HG02870 (cell line): ENCODE measurements at regions not wholly inside any gene's neighbourhood (a gene's known extent, or its start where the extent isn't known, plus 50 kb on each side); places are given as distances from the start of the nearest gene placed in this dataset.
"Not testable (repeated sequence)": the region's sequence is repeated elsewhere in the genome, so short reads cannot be mapped to it uniquely, and the experiment has no call there.

ENCODE experiments used
- ATAC-seq: cut with Tn5 transposase; IDR thresholded peaks from one replicate; pipeline ENCODE4 v1.9.1; 2021; ENCODE audit warnings: mild to moderate bottlenecking, moderate library complexity; ENCODE audit not compliant: unreplicated experiment

GRCh38 chr3:94483403-94483802 lies 420.5 kb downstream of the NSUN3 start:
- no peak for ATAC-seq

GRCh38 chr3:94494992-94495391 lies 432.1 kb downstream of the NSUN3 start:
- ATAC-seq: no peak

- ATAC-seq: no peak
Observed at GRCh38 chr3:94500146-94500545, 437.3 kb downstream of the NSUN3 start.

DNA sequence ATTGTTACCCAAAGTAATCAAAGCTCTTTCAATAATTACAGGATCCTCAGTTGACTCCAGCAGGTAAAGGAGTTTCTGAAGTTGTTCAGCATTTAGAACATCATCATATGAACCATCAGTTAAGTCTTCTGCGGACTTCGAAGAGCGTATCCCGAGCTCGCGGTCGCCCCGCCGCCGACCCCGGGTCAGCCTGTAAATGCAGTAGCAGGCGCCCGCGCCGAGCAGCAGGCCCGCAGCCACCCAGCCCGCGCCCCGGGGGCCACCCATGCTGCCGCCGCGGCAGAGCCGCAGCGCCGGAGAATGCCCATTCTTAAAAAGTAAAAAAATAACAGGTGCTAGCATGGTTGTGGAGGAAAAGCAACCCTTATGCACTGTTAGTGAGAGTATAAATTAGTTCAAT lies 444.5 kb downstream of the NSUN3 start:
- not testable (repeated sequence) for ATAC-seq

- ATAC-seq: no peak
Observed at GRCh38 chr3:94512876-94513275, 450.0 kb downstream of the NSUN3 start.

- ATAC-seq: no peak
Observed at GRCh38 chr3:94513600-94513999, 450.7 kb downstream of the NSUN3 start.

- no peak for ATAC-seq
Observed at GRCh38 chr3:94515983-94516382, 453.1 kb downstream of the NSUN3 start.

- no peak for ATAC-seq
Observed at GRCh38 chr3:94520364-94520763, 457.5 kb downstream of the NSUN3 start.

GRCh38 chr3:94522488-94522887 lies 459.6 kb downstream of the NSUN3 start:
- no peak for ATAC-seq

GRCh38 chr3:94524102-94524919 lies 461.4 kb downstream of the NSUN3 start:
- no peak for ATAC-seq

DNA sequence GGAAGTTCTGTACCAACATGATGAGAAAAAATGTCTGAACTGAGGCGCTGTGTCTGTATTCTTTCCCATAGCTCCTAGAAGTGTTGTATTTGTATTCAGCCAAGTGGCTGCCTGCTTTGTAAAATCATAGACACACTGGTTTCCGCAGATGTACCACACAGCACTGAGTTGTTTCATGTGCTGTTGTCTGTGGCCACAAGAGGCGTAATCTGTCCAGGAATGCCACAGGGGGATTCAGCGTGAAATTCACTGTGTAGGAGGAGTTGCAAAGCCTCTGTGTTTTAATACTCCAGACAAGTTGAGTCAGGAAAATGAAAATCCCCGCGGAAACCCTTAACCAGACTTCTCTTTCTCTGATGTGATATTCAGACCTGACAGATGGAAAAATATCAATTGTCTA lies 462.2 kb downstream of the NSUN3 start:
- ATAC-seq: no peak

- no peak for ATAC-seq
Observed at GRCh38 chr3:94529816-94530215, 467.0 kb downstream of the NSUN3 start.

- no peak for ATAC-seq
Observed at GRCh38 chr3:94532951-94533350, 470.1 kb downstream of the NSUN3 start.

DNA sequence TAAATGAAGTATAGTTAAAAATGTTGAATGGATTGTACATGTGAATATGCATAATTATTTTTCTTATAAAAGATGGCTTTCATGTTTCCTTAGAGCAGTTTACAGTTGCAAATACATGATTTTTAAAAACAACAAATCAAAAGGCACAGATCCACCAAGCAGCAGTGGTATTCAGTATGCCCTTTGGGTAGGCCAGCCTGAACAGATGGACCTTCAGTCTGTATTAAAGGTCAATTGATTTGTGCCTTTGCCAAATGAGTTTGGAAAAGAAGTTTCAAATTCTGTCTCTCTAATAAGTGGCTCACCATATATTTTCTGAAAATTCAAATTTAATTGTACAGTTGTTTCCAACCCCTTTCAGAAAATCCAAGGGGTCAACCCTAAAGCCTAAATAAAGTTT lies 477.1 kb downstream of the NSUN3 start:
- no peak for ATAC-seq

DNA sequence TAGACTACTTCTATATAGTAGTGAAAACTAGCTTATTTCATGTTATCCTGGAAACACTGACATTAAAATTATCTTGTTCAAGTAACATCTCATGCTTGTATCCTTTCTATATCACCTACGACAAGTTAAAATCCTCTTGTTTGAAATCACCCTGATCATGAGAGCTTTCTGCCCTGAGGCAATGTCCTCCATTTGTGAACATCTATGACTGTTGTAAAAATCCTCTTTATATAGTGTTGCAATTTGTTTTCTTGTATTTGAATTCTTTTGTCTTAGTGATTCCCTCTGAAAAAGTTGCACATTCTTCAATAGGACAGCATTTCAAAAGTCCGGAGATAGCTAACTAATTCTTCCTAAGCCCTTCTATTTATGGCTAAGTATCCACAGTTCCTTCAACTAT lies 480.3 kb downstream of the NSUN3 start:
- no peak for ATAC-seq

DNA sequence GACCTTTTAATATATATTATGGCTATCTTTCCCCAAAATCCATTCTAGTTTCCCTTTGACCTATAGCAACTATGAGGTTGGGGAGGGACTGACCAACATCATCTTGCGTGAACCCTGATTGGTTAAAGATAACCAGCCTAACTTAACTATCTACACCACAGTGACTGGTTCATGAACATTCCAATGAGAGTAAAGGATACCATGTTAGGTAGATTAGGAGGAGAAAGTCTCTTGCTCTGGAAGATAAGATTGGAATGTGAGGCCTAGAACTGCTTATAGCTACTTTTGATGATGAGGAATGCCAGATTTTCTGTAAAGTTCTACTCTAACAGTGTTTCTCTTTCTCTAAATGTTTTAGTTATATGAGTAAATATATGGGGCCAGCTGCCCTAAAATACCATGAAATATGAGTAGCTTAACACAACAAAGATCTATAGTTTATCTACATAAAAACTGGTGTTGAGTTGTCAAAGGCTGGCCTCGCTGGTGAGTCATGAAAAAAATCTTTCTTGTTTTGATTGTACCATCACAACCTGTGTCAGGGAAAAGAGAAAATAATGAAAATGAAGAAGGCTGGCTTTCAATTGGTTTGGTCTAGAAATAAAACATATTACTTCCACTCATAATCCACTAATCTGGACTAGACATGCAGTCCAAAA lies 481.4 kb downstream of the NSUN3 start:
- no peak for ATAC-seq

DNA sequence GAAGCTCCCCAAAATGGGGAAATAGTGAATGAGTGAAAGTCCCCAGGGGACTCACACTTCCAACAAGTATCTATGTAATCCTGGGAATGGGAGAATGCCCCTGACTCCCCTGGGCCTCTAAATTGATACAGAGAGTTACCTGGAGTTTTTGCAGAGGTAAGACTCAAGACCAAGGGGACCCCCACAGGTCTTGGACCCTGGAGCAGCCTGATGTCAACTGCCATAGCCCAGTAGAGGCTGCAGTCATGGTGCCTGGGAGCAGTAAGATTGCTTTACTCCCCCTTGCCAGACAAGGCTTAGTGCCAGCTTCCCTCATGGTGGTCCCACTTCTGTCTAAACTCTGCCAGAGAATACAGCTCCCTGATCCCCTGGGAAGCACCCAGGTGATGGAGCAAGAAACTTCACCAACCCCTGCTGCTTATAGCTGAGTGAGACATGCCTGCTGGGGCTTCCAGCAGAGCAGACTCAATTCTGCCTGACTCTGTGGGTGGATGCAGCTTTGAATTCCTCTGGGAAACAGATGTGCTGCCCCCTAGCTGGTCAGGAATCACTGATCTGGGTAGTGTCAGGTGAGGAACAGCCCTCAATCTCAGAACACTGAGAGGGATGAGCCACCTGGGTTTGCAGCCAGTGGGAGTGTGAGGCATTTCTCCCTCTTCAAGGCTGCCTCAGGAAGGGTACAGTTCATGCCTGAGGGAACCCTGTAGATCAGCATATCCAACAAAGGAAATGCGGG lies 485.9 kb downstream of the NSUN3 start:
- no peak for ATAC-seq

- ATAC-seq: no peak
Observed at GRCh38 chr3:94561094-94561493, 498.2 kb downstream of the NSUN3 start.

DNA sequence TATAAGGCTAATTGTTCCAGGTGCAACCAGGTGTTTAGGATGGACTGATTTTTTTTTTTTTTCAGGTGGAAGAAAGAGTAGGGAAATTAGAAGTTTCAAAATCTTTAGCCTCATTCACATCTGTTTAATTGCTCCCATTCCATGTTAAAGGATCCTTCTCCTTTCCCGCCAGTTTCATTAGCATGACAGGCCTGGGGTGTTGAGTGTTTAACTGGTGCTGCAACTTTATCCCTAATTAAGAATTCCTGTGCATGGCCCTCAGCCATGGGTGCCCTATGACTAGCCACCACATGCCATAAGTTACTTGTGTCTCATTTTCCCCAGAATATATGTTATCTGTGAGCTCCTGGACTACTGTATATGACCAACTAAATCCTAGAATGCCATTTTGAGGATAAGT lies 501.4 kb downstream of the NSUN3 start:
- ATAC-seq: no peak

DNA sequence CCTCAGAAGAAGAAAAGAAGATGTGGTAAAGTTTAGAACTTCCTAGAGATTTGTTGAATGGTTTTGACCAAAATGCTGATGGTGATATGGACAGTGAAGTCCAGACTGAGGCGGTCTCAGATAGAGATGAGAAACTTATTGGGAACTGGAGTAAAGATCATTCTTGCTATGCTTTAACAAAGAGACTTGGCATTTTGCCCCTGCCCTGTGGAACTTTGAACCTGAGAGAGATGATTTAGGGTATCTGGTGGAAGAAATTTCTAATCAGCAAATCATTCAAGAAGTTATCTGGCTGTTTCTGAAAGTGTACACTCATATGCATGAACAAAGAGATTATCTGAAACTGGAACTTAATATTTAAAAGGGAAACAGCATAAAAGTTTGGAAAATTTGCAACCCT lies 505.2 kb downstream of the NSUN3 start:
- no peak for ATAC-seq

GRCh38 chr3:94573337-94573736 lies 510.5 kb downstream of the NSUN3 start:
- no peak for ATAC-seq

DNA sequence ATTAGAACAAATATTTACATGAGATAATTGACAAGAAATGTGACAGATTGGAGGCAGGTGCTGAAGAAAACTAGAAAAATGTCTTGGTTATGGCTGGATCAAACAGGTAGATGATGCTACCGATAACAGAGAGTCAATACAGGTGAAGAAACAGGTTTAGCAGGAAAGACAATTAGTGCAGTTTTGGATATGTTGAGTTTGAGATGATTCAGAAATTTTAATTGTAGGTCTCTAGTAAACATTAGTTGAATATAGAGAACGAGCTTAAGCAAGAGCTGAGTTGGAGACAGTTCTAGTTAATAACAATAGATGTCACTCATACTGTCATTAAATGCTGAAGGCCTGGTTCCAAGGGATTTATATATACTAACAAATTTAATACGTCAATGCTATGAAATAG lies 524.4 kb downstream of the NSUN3 start:
- ATAC-seq: no peak
